ENCODE measurements at regions not wholly inside any gene's neighbourhood (a gene's known extent, or its start where the extent isn't known, plus 50 kb on each side); places are given as distances from the start of the nearest gene placed in this dataset.

GRCh38 chr10:57679916-57680315 is 587.8 kb downstream of the IPMK start (continued):
- TF ChIP-seq ZNF124 (CRISPR knock-in tag; IDR thresholded peaks at IDR 0.05) (no peak), TBP (CRISPR knock-in tag; IDR thresholded peaks at IDR 0.05) (no peak), NR0B2 (CRISPR knock-in tag; IDR thresholded peaks at IDR 0.05) (no peak)

GRCh38 chr10:57675125-57675524 is 592.6 kb downstream of the IPMK start:
- Histone ChIP-seq H2AFZ (ENCODE audit: low read length) (no peak overlapping the region), H3K4me2 (ENCODE audit: low read depth, low read length) (no peak overlapping the region), H3K4me3 (replicated peaks in 1 of 3; ENCODE audit: insufficient read depth in 1 of 3, low read depth in 2 of 3, low read length in 3 of 3) (no peak overlapping the region), H3K27me3 (ENCODE audit: control insufficient read depth in 1 of 2, insufficient read depth in 2 of 2, low read length in 2 of 2) (no peaks in the 10 kb centered on the region), H3K9me3 (ENCODE audit: low read length) (no peaks in the 10 kb centered on the region), H3K27ac (ENCODE audit: extremely low read length, insufficient read depth, low read length) (no peak overlapping the region), H3K9ac (ENCODE audit: insufficient read depth, low read depth, low read length) (no peak overlapping the region), H3K79me2 (ENCODE audit: insufficient read depth, low read length) (no peaks in the 10 kb centered on the region), H4K20me1 (ENCODE audit: insufficient read depth, low read length) (no peaks in the 10 kb centered on the region), H3K4me1 (ENCODE audit: insufficient read depth, low read length) (no peaks in the 10 kb centered on the region), H3K36me3 (replicated peaks in 1 of 2; ENCODE audit: control insufficient read depth in 1 of 2, insufficient read depth in 2 of 2, low read length in 2 of 2) (no peaks in the 10 kb centered on the region)
- intact Hi-C loops (cut with micrococcal nuclease; ENCODE audit: unreplicated experiment) (no loop called here), in situ Hi-C loops (cut with HindIII; ENCODE audit: extremely low pct_ligation_motif_present, low pct_unique_long_range_greater_than_20kb) (no loop called here)
- DNase-seq (ENCODE audit: low spot score), result no peak
- BruUV-seq (replicated peaks), result no TSS peak
- ATAC-seq, result no peak
- CTCF ChIA-PET (ENCODE audit: low intra/inter-chr PET ratio, low total read pairs), result no interaction called here
- 4% methylated on average over 1 of the region's 1 CpG for WGBS (ENCODE audit: low lambda C conversion rate)
- TF ChIP-seq CEBPB (IDR thresholded peaks at IDR 0.05; ENCODE audit: borderline replicate concordance, low read depth, low read length) (peak; percentile 61), ATF6 (CRISPR knock-in tag; conservative IDR thresholded peaks at IDR 0.05) (no peak)
- FAIRE-seq, result no peak
- POLR2A ChIA-PET, result no interaction called here

All from HepG2 (cell line).